HL-60 (cell line): ENCODE measurements at regions not wholly inside any gene's neighbourhood (a gene's known extent, or its start where the extent isn't known, plus 50 kb on each side); places are given as distances from the start of the nearest gene placed in this dataset.

Source experiments
- DNase-seq, 2 experiments: peaks; one replicate each; pipeline ENCODE4 v3.0.0-alpha.2; 2010 to 2020; ENCODE audit warnings: low read depth in 1 of 2, low spot score in 1 of 2
- H3K27ac ChIP-seq: fragments of 250-450 bp; sonication (Bioruptor Pico); replicated peaks from 2 replicates; pipeline ENCODE4 v1.5.1; 2020; ENCODE audit warnings: mild to moderate bottlenecking, moderate library complexity
- H3K27me3 ChIP-seq: fragments of 250-450 bp; sonication (Bioruptor Pico); 2 replicates; pipeline ENCODE4 v1.5.1; 2021; ENCODE audit warnings: mild to moderate bottlenecking, moderate library complexity; ENCODE audit not compliant: insufficient read depth, poor library complexity, severe bottlenecking
- H3K4me3 ChIP-seq: replicated peaks from 2 replicates; pipeline ENCODE4 v1.5.1; 2011; ENCODE audit warnings: mild to moderate bottlenecking, control low read depth, low read length; ENCODE audit not compliant: insufficient read depth
- CTCF ChIP-seq: IDR thresholded peaks from one replicate; pipeline ENCODE4 v1.5.1; 2011; ENCODE audit warnings: low read length, control low read depth, inconsistent platforms; ENCODE audit not compliant: insufficient read depth
- GABPA ChIP-seq: IDR thresholded peaks from 2 replicates; pipeline ENCODE4 v1.6.1; 2012; ENCODE audit warnings: low read depth
- POLR2AphosphoS5 ChIP-seq: IDR thresholded peaks from 2 replicates; pipeline ENCODE4 v1.6.1; 2012; ENCODE audit warnings: low read depth
- REST ChIP-seq: IDR thresholded peaks from 2 replicates; pipeline ENCODE4 v1.6.1; 2012; ENCODE audit warnings: low read depth; ENCODE audit not compliant: insufficient replicate concordance
- SPI1 ChIP-seq: IDR thresholded peaks from 2 replicates; pipeline ENCODE4 v1.6.1; 2012; ENCODE audit warnings: low read depth, mild to moderate bottlenecking, borderline replicate concordance

- no peak for DNase-seq
- Histone ChIP-seq H3K27ac (no peak overlapping the region), H3K4me3 (no peak overlapping the region), H3K27me3 (no peaks in the 10 kb centered on the region)
- TF ChIP-seq POLR2AphosphoS5 (no peak), REST (no peak), CTCF (no peak), GABPA (no peak), SPI1 (no peak)
Observed at GRCh38 chr6:103797738-103798137, 1062.0 kb downstream of the HACE1 start.

GRCh38 chr6:103791458-103791857 is 1068.3 kb downstream of the HACE1 start:
- H3K27ac ChIP-seq = no peak overlapping the region
- no peak overlapping the region for H3K4me3 ChIP-seq
- no peaks in the 10 kb centered on the region for H3K27me3 ChIP-seq
- DNase-seq = no peak
- TF ChIP-seq POLR2AphosphoS5 (no peak), SPI1 (no peak), CTCF (no peak), REST (no peak), GABPA (no peak)

- no peak for DNase-seq
- no peak overlapping the region for H3K27ac ChIP-seq
- H3K27me3 ChIP-seq = no peaks in the 10 kb centered on the region
- no peak overlapping the region for H3K4me3 ChIP-seq
- no peak for TF ChIP-seq SPI1
- no peak for TF ChIP-seq GABPA
- no peak for TF ChIP-seq POLR2AphosphoS5
- TF ChIP-seq REST = no peak
- no peak for TF ChIP-seq CTCF
Observed at GRCh38 chr6:103784117-103784516, 1075.6 kb downstream of the HACE1 start.
